BLaER1 (cell line): ENCODE measurements at regions not wholly inside any gene's neighbourhood (a gene's known extent, or its start where the extent isn't known, plus 50 kb on each side); places are given as distances from the start of the nearest gene placed in this dataset.

ENCODE experiments used
- H3K27ac ChIP-seq: shearing (Covaris generic); formaldehyde crosslinking; 2 replicates; pipeline ENCODE4 v1.8.1; 2022
- H3K27me3 ChIP-seq: shearing (Covaris generic); formaldehyde crosslinking; 2 replicates; pipeline ENCODE4 v1.8.1; 2022
- H3K36me3 ChIP-seq: shearing (Covaris generic); formaldehyde crosslinking; 2 replicates; pipeline ENCODE4 v1.8.1; 2022
- H3K4me1 ChIP-seq: shearing (Covaris generic); formaldehyde crosslinking; 2 replicates; pipeline ENCODE4 v1.8.1; 2022
- H3K4me2 ChIP-seq: shearing (Covaris generic); formaldehyde crosslinking; 2 replicates; pipeline ENCODE4 v1.8.1; 2022
- H3K4me3 ChIP-seq: shearing (Covaris generic); formaldehyde crosslinking; 2 replicates; pipeline ENCODE4 v1.8.1; 2022
- H3K9ac ChIP-seq: shearing (Covaris generic); formaldehyde crosslinking; 2 replicates; pipeline ENCODE4 v1.8.1; 2022
- H3K9me3 ChIP-seq: shearing (Covaris generic); formaldehyde crosslinking; 2 replicates; pipeline ENCODE4 v1.8.1; 2022
- H4K20me1 ChIP-seq: shearing (Covaris generic); formaldehyde crosslinking; 2 replicates; pipeline ENCODE4 v1.8.1; 2022
- Cebpa-rat ChIP-seq: shearing (Covaris generic); IDR thresholded peaks from 2 replicates; pipeline ENCODE4 v1.8.1; 2022

DNA sequence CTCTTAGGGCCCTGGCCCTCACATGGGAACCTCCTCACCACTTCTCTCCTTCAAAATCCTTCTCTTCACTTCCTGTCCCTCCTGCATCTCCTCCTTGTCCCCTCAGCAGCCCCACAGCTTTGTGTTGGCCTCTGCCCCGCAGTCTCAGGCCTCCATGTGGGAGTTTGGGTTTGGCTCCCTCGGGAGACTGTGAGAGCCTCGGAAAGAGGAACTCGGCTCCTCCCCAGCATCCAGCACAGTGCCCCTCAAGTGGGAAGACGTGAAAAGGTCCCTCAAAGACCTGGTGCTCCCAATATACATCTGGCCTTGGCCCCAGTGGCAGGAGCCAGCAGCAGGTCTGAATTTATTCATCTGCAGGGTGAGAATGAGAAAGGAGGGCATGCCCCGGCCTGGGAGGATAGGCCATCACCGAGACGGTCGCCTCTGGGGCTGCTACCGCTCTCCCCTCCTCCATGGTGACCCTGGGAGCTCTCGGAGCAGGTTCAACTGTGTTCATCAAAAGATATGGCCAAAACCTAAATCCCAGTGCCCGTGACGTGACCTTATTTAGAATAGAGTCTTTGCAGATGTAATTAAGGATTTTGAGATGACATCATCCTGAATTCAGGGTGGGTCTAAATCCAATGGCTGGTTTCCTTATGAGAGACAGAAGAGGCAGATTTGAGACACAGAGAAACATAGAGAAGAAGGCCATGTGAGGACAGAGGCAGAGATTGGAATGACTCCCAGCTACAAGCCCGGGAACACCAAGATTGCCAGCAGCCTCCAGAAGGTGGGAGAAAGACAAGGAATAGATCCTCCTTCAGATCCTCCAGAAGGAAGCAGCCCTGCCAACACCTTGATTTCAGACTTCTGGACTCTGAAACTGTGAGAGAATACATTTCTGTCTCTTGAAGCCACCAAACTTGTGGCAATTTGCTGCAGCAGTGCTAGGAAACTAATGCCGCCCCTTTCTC, 135.1 kb downstream of the MRM1 start:
- H4K20me1 ChIP-seq, result no peaks in the 10 kb centered on the region
- peak overlapping the region; percentile 42 for H3K4me2 ChIP-seq
- peaks cover 8% of the 10 kb centered on the region for H3K4me1 ChIP-seq
- H3K4me3 ChIP-seq, result no peak overlapping the region
- no peak overlapping the region for H3K27ac ChIP-seq
- H3K9me3 ChIP-seq, result no peaks in the 10 kb centered on the region
- no peaks in the 10 kb centered on the region for H3K27me3 ChIP-seq
- no peak for TF ChIP-seq Cebpa-rat
- no peak overlapping the region for H3K9ac ChIP-seq
- no peaks in the 10 kb centered on the region for H3K36me3 ChIP-seq

DNA sequence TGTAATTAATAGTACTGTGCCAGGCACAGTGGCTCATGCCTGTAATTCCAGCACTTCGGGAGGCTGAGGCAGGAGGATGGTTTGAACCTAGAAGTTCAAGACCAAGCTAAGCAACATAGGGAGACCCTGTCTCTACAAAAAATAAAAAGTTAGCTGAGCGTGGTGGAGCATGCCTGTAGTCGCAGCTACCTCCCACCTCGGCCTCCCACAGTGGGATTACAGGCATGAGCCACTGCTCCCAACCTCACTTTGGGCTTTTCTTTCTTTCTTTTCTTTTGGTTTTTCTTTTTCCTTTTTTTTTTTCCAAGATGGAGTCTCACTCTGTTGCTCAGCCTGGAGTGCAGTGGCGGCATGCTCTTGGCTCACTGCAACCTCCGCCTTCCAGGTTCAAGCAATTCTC, 137.8 kb downstream of the MRM1 start:
- Histone ChIP-seq H3K4me2 (no peak overlapping the region), H3K4me3 (no peak overlapping the region), H3K27me3 (no peaks in the 10 kb centered on the region), H4K20me1 (no peaks in the 10 kb centered on the region), H3K36me3 (no peaks in the 10 kb centered on the region), H3K27ac (no peak overlapping the region), H3K4me1 (peaks cover 8% of the 10 kb centered on the region), H3K9ac (no peak overlapping the region), H3K9me3 (no peaks in the 10 kb centered on the region)
- TF ChIP-seq Cebpa-rat, result no peak

- H3K4me1 ChIP-seq, result peaks cover 8% of the 10 kb centered on the region
- no peak overlapping the region for H3K4me2 ChIP-seq
- H3K36me3 ChIP-seq, result no peaks in the 10 kb centered on the region
- H3K27ac ChIP-seq, result no peak overlapping the region
- H4K20me1 ChIP-seq, result no peaks in the 10 kb centered on the region
- H3K9me3 ChIP-seq, result no peaks in the 10 kb centered on the region
- no peak overlapping the region for H3K9ac ChIP-seq
- no peak for TF ChIP-seq Cebpa-rat
- no peak overlapping the region for H3K4me3 ChIP-seq
- no peaks in the 10 kb centered on the region for H3K27me3 ChIP-seq
Observed at GRCh38 chr17:36740157-36740556, 138.8 kb downstream of the MRM1 start.

DNA sequence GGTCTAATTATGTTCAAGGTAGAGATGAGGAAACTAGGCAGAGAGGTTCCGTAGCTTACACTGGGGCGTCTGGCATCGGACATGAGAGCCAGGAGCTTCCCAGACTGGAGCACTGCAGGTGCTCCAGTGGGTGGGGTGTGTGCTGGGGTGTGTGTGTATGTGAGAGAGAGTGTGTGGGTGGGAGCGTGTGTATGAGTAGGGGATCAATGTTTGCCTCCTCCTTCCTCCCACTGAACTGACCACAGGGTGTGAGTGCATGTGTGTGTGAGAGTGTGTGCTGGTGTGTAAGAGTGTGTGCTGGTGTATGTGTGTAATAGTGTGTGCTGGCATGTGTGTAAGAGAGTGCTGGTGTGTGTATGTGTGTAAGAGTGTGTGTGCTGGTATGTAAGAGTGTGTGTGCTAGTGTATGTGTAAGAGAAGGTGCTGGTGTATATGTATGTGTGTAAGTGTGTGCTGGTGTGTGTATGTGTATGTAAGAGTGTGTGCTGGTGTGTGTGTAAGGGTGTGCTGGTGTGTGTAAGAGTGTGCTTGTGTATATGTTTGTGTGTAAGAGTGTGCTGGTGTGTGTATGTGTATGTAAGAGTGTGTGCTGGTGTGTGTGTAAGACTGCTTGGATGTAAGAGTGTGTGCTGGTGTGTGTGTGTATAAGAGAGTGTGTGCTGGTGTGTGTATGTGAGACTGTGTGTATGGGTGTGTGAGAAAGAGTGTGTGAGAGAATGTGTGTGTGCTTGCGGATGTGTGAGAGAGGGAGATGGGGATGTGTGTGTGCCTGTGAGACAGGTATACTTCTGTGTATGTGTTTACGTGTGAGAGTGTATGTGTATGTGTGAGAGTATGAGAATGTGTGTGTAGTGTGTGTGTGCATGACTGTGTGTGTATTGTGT, 139.9 kb downstream of the MRM1 start:
- no peak overlapping the region for H3K27ac ChIP-seq
- H3K9me3 ChIP-seq, result no peaks in the 10 kb centered on the region
- H3K4me2 ChIP-seq, result no peak overlapping the region
- H3K4me1 ChIP-seq, result peaks cover 2% of the 10 kb centered on the region
- no peak overlapping the region for H3K4me3 ChIP-seq
- H4K20me1 ChIP-seq, result no peaks in the 10 kb centered on the region
- H3K9ac ChIP-seq, result no peak overlapping the region
- no peak for TF ChIP-seq Cebpa-rat
- no peaks in the 10 kb centered on the region for H3K27me3 ChIP-seq
- no peaks in the 10 kb centered on the region for H3K36me3 ChIP-seq

- H3K4me1 ChIP-seq, result no peaks in the 10 kb centered on the region
- H3K9ac ChIP-seq, result no peak overlapping the region
- H3K36me3 ChIP-seq, result no peaks in the 10 kb centered on the region
- H4K20me1 ChIP-seq, result no peaks in the 10 kb centered on the region
- no peaks in the 10 kb centered on the region for H3K27me3 ChIP-seq
- no peak overlapping the region for H3K4me2 ChIP-seq
- H3K27ac ChIP-seq, result no peak overlapping the region
- no peak overlapping the region for H3K4me3 ChIP-seq
- TF ChIP-seq Cebpa-rat, result no peak
- H3K9me3 ChIP-seq, result no peaks in the 10 kb centered on the region
Observed at GRCh38 chr17:36742267-36743000, 141.1 kb downstream of the MRM1 start.

DNA sequence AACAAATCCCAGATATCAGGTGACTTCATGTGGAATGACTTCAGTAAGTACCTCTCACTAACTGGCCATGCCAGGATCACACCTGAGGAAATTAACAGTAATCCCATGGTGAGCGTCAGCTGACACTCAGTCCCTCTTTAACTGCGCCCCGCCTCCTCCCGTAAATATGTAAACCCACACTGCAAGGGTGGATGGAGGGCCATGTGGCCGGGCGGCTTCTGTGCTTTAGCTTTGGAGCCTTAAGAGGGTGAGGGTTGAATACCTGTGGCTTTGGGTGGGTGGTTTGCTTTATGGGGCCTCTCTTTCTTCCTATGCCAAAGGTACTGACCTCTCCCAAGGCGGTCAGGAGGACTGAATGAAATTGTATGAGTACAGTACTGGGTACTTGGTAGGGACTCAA, 141.7 kb downstream of the MRM1 start:
- Histone ChIP-seq H3K4me3 (no peak overlapping the region), H3K27me3 (no peaks in the 10 kb centered on the region)
- TF ChIP-seq Cebpa-rat, result no peak

GRCh38 chr17:36746381-36747053, 145.1 kb downstream of the MRM1 start:
- Histone ChIP-seq H3K9me3 (no peaks in the 10 kb centered on the region), H3K4me3 (no peak overlapping the region), H3K9ac (no peak overlapping the region), H4K20me1 (no peaks in the 10 kb centered on the region), H3K36me3 (no peaks in the 10 kb centered on the region), H3K4me2 (no peak overlapping the region), H3K27ac (no peak overlapping the region), H3K4me1 (no peaks in the 10 kb centered on the region), H3K27me3 (no peaks in the 10 kb centered on the region)
- no peak for TF ChIP-seq Cebpa-rat

More for the DNA sequence above, 141.7 kb downstream of the MRM1 start:
- Histone ChIP-seq H3K9me3 (no peaks in the 10 kb centered on the region), H3K4me1 (no peaks in the 10 kb centered on the region), H3K27ac (no peak overlapping the region), H3K4me2 (no peak overlapping the region), H3K36me3 (no peaks in the 10 kb centered on the region), H4K20me1 (no peaks in the 10 kb centered on the region), H3K9ac (no peak overlapping the region)

DNA sequence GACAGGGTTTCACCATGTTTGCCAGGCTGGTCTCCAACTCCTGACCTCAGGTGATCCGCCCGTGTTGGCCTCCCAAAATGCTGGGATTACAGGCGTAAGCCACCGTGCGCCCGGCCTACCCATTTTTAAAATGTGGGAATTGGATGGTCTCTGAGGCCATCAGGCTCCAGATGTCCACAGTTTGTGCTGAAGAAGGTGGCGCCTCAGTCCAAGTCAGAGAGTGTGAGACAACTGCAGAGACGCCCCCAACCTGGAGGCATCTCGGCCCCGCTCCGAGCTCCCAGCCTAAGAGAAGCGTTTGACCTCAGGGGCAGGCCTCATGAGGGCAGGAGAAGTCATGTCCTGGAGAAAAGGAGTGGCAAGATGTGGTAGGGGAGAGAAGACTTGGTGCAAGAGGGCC, 146.5 kb downstream of the MRM1 start:
- Histone ChIP-seq H4K20me1 (no peaks in the 10 kb centered on the region), H3K27ac (no peak overlapping the region), H3K9ac (no peak overlapping the region), H3K9me3 (no peaks in the 10 kb centered on the region), H3K4me2 (no peak overlapping the region), H3K4me1 (no peaks in the 10 kb centered on the region), H3K4me3 (no peak overlapping the region), H3K36me3 (no peaks in the 10 kb centered on the region), H3K27me3 (no peaks in the 10 kb centered on the region)
- no peak for TF ChIP-seq Cebpa-rat

- no peaks in the 10 kb centered on the region for H3K9me3 ChIP-seq
- no peaks in the 10 kb centered on the region for H3K36me3 ChIP-seq
- no peak overlapping the region for H3K9ac ChIP-seq
- no peak overlapping the region for H3K4me3 ChIP-seq
- H3K27ac ChIP-seq, result no peak overlapping the region
- H3K4me1 ChIP-seq, result no peaks in the 10 kb centered on the region
- H3K4me2 ChIP-seq, result no peak overlapping the region
- no peak for TF ChIP-seq Cebpa-rat
- no peaks in the 10 kb centered on the region for H3K27me3 ChIP-seq
- H4K20me1 ChIP-seq, result no peaks in the 10 kb centered on the region
Observed at GRCh38 chr17:36748272-36748671, 146.9 kb downstream of the MRM1 start.
